Neural cell (in vitro differentiated cells): ENCODE measurements at regions not wholly inside any gene's neighbourhood (a gene's known extent, or its start where the extent isn't known, plus 50 kb on each side); places are given as distances from the start of the nearest gene placed in this dataset.

ENCODE experiments used
- H2AFZ ChIP-seq: fragments of 200-600, 300-800 bp; sonication (generic), shearing (Covaris generic); 2 replicates; pipeline ENCODE4 v1.6.0; 2014; ENCODE audit warnings: low read depth, mild to moderate bottlenecking, antibody characterized with exemption, low read length, moderate library complexity
- H3F3A ChIP-seq: fragments of 200-600 bp; shearing (Covaris generic); 2 replicates; pipeline ENCODE4 v1.6.1; 2016; ENCODE audit warnings: mild to moderate bottlenecking, moderate library complexity, mixed read lengths, antibody characterized with exemption, low read length; ENCODE audit not compliant: insufficient read depth, poor library complexity, severe bottlenecking
- H3K27ac ChIP-seq: fragments of 200-600, 300-800 bp; sonication (generic), shearing (Covaris generic); 2 replicates; pipeline ENCODE4 v1.5.1; 2014; ENCODE audit warnings: mild to moderate bottlenecking, low read length, moderate library complexity
- H3K27me3 ChIP-seq: fragments of 300-800, 200-600 bp; sonication (generic), shearing (Covaris generic); 2 replicates; pipeline ENCODE4 v1.6.0; 2014; ENCODE audit warnings: mild to moderate bottlenecking, low read depth, low read length, moderate library complexity; ENCODE audit not compliant: insufficient read depth
- H3K36me3 ChIP-seq: fragments of 300-800, 200-600 bp; sonication (generic), shearing (Covaris generic); 2 replicates; pipeline ENCODE4 v1.5.1; 2014; ENCODE audit warnings: mild to moderate bottlenecking, antibody characterized with exemption, low read length, moderate library complexity; ENCODE audit not compliant: insufficient read depth
- H3K4me2 ChIP-seq: fragments of 300-800, 200-600 bp; sonication (generic), shearing (Covaris generic); 2 replicates; pipeline ENCODE4 v1.6.0; 2014; ENCODE audit warnings: mild to moderate bottlenecking, low read length
- H3K4me3 ChIP-seq: fragments of 300-800, 200-600 bp; sonication (generic), shearing (Covaris generic); 2 replicates; pipeline ENCODE4 v1.5.1; 2014; ENCODE audit warnings: mild to moderate bottlenecking, low read length, moderate library complexity
- H3K79me2 ChIP-seq: fragments of 200-600 bp; shearing (Covaris generic); replicated peaks from 2 replicates; pipeline ENCODE4 v1.6.0; 2014; ENCODE audit warnings: mild to moderate bottlenecking, low read length, moderate library complexity; ENCODE audit not compliant: insufficient read depth
- H3K9ac ChIP-seq: fragments of 300-800, 200-600 bp; sonication (generic), shearing (Covaris generic); 2 replicates; pipeline ENCODE4 v1.6.1; 2016; ENCODE audit warnings: mild to moderate bottlenecking, low read length, mixed read lengths
- H3K9me2 ChIP-seq: fragments of 200-600 bp; shearing (Covaris generic); 2 replicates; pipeline ENCODE4 v1.6.1; 2016; ENCODE audit warnings: mild to moderate bottlenecking, low read length, mixed read lengths; ENCODE audit not compliant: insufficient read depth
- H3K9me3 ChIP-seq: fragments of 200-600, 300-800 bp; sonication (generic), shearing (Covaris generic); 2 replicates; pipeline ENCODE4 v1.6.1; 2016; ENCODE audit warnings: mild to moderate bottlenecking, mixed run types, low read length, moderate library complexity, mixed read lengths
- H4K20me1 ChIP-seq: fragments of 200-600 bp; shearing (Covaris generic); 2 replicates; pipeline ENCODE4 v1.6.1; 2016; ENCODE audit warnings: mild to moderate bottlenecking, mixed run types; ENCODE audit not compliant: insufficient read depth
- CTCF ChIP-seq: fragments of 450-650 bp; IDR thresholded peaks from 2 replicates; pipeline ENCODE4 v1.5.1; 2014; ENCODE audit warnings: antibody characterized with exemption, mild to moderate bottlenecking, moderate library complexity; ENCODE audit not compliant: poor library complexity, severe bottlenecking
- EP300 ChIP-seq: fragments of 450-650 bp; conservative IDR thresholded peaks from 2 replicates; pipeline ENCODE4 v1.6.1; 2014; ENCODE audit warnings: antibody characterized with exemption, mild to moderate bottlenecking, moderate library complexity; ENCODE audit not compliant: poor library complexity, severe bottlenecking
- EZH2 ChIP-seq: fragments of 200-600, 300-800 bp; shearing (Covaris generic), sonication (generic); IDR thresholded peaks from 2 replicates; pipeline ENCODE4 v1.6.1; 2014; ENCODE audit warnings: antibody characterized with exemption, low read length, borderline replicate concordance, mild to moderate bottlenecking; ENCODE audit not compliant: insufficient read depth, poor library complexity, severe bottlenecking
- MXI1 ChIP-seq: fragments of 450-650 bp; conservative IDR thresholded peaks from 2 replicates; pipeline ENCODE4 v1.6.1; 2014; ENCODE audit warnings: antibody characterized with exemption, mild to moderate bottlenecking; ENCODE audit not compliant: poor library complexity, severe bottlenecking
- POLR2AphosphoS5 ChIP-seq: IDR thresholded peaks from 2 replicates; pipeline ENCODE4 v1.6.1; 2012
- RAD21 ChIP-seq: fragments of 450-650 bp; conservative IDR thresholded peaks from 2 replicates; pipeline ENCODE4 v1.6.1; 2014; ENCODE audit warnings: antibody characterized with exemption, mild to moderate bottlenecking, moderate library complexity
- REST ChIP-seq: IDR thresholded peaks from 2 replicates; pipeline ENCODE4 v1.6.1; 2012; ENCODE audit warnings: borderline replicate concordance
- SMC3 ChIP-seq: fragments of 450-650 bp; conservative IDR thresholded peaks from 2 replicates; pipeline ENCODE4 v1.6.1; 2014; ENCODE audit warnings: antibody characterized with exemption, mild to moderate bottlenecking, moderate library complexity; ENCODE audit not compliant: poor library complexity
- TAF1 ChIP-seq: IDR thresholded peaks from 2 replicates; pipeline ENCODE4 v1.6.1; 2012; ENCODE audit warnings: low read depth

GRCh38 chr5:125357660-125358059, 611.2 kb upstream of the ZNF608 start:
- H3K9ac ChIP-seq, result no peak overlapping the region
- H3K27me3 ChIP-seq, result no peaks in the 10 kb centered on the region
- H3F3A ChIP-seq, result no peaks in the 10 kb centered on the region
- no peaks in the 10 kb centered on the region for H3K9me3 ChIP-seq
- H3K79me2 ChIP-seq, result no peaks in the 10 kb centered on the region
- H3K36me3 ChIP-seq, result no peaks in the 10 kb centered on the region
- H3K4me3 ChIP-seq, result no peak overlapping the region
- H3K4me2 ChIP-seq, result no peak overlapping the region
- H2AFZ ChIP-seq, result no peak overlapping the region
- TF ChIP-seq REST (no peak), SMC3 (no peak), TAF1 (no peak), EZH2 (no peak), POLR2AphosphoS5 (no peak), EP300 (no peak), CTCF (no peak), MXI1 (no peak), RAD21 (no peak)
- no peak overlapping the region for H3K27ac ChIP-seq
- H4K20me1 ChIP-seq, result no peaks in the 10 kb centered on the region
- H3K9me2 ChIP-seq, result no peaks in the 10 kb centered on the region

- Histone ChIP-seq H3K79me2 (no peaks in the 10 kb centered on the region), H4K20me1 (no peaks in the 10 kb centered on the region), H3F3A (no peaks in the 10 kb centered on the region), H3K9me2 (no peaks in the 10 kb centered on the region), H3K4me3 (no peak overlapping the region), H3K4me2 (no peak overlapping the region), H3K27me3 (no peaks in the 10 kb centered on the region), H3K36me3 (no peaks in the 10 kb centered on the region), H2AFZ (no peak overlapping the region), H3K27ac (no peak overlapping the region), H3K9me3 (no peaks in the 10 kb centered on the region), H3K9ac (no peak overlapping the region)
- TF ChIP-seq CTCF (no peak), EP300 (no peak), SMC3 (no peak), REST (no peak), TAF1 (no peak), MXI1 (no peak), EZH2 (no peak), RAD21 (no peak), POLR2AphosphoS5 (no peak)
Measured at GRCh38 chr5:125365747-125366146, 619.3 kb upstream of the ZNF608 start.
